Peyer's patch (tissue), 4 donors: ENCODE measurements at regions not wholly inside any gene's neighbourhood (a gene's known extent, or its start where the extent isn't known, plus 50 kb on each side); places are given as distances from the start of the nearest gene placed in this dataset.
"Not testable (repeated sequence)": the region's sequence is repeated elsewhere in the genome, so short reads cannot be mapped to it uniquely, and the experiment has no call there.

Source experiments
- DNase-seq, 3 donors: peaks; one replicate each; pipeline ENCODE4 v3.0.0-alpha.2; 2017 to 2019
- H3K27ac ChIP-seq, 4 donors: fragments of 200-600 bp; sonication (generic); one replicate each; pipeline ENCODE4 v1.5.1; 2016 to 2019
- H3K27me3 ChIP-seq, 2 donors: fragments of 200-600 bp; sonication (generic); one replicate each; pipeline ENCODE4 v1.5.1; 2019
- H3K36me3 ChIP-seq, 3 donors: fragments of 200-600 bp; sonication (generic); one replicate each; pipeline ENCODE4 v1.5.1; 2016 to 2019
- H3K4me1 ChIP-seq, 4 donors: fragments of 200-600 bp; sonication (generic); one replicate each; pipeline ENCODE4 v1.5.1; 2016 to 2019
- H3K4me3 ChIP-seq, 4 donors: fragments of 200-600 bp; sonication (generic); 1 replicate in 3 of 4; 2 replicates in 1 of 4; pipeline ENCODE4 v1.5.1; 2016 to 2019; ENCODE audit warnings: mild to moderate bottlenecking in 1 of 4
- H3K9me3 ChIP-seq, 4 donors: fragments of 200-600 bp; sonication (generic); one replicate each; pipeline ENCODE4 v1.5.1; 2016 to 2019; ENCODE audit warnings: mild to moderate bottlenecking in 1 of 4
- CTCF ChIP-seq, 6 experiments: fragments of 450-650 bp in 4 of 6; fragments of 200-600 bp in 2 of 6; sonication (generic) in 1 of 6; IDR thresholded peaks; one replicate each; pipeline ENCODE4 v1.5.1; 2017 to 2019; ENCODE audit warnings: antibody characterized with exemption in 6 of 6, mild to moderate bottlenecking in 3 of 6, moderate library complexity in 1 of 6
- POLR2A ChIP-seq, 2 donors: fragments of 450-650 bp; IDR thresholded peaks; one replicate each; pipeline ENCODE4 v1.5.1; 2017; ENCODE audit warnings: antibody characterized with exemption in 2 of 2, mild to moderate bottlenecking in 2 of 2, moderate library complexity in 2 of 2

- DNase-seq = no peak
- Histone ChIP-seq H3K36me3 (no peaks in the 10 kb centered on the region), H3K4me3 (no peak overlapping the region), H3K27ac (no peak overlapping the region), H3K4me1 (peaks cover 0 to 6% (median 0%) of the 10 kb centered on the region in 4 donors), H3K9me3 (no peaks in the 10 kb centered on the region), H3K27me3 (no peaks in the 10 kb centered on the region)
- TF ChIP-seq CTCF (IDR thresholded peaks at IDR 0.05) (no peak), POLR2A (IDR thresholded peaks at IDR 0.05) (no peak)
Measured at GRCh38 chr1:178036090-178036489, 57.8 kb upstream of the RASAL2 start.

- Histone ChIP-seq H3K4me1 (peaks cover 0 to 6% (median 0%) of the 10 kb centered on the region in 4 donors), H3K4me3 (peak overlapping the region; percentile 28 to 93 (median 60)), H3K36me3 (no peaks in the 10 kb centered on the region), H3K27me3 (no peaks in the 10 kb centered on the region), H3K27ac (peak overlapping the region; percentile 44 to 91 (median 68)), H3K9me3 (no peaks in the 10 kb centered on the region)
- TF ChIP-seq POLR2A (IDR thresholded peaks at IDR 0.05) (peak; percentile 67 to 69), CTCF (IDR thresholded peaks at IDR 0.05) (peak in 4 of 6 experiments; percentile 24 to 69 (median 56))
- peak; percentile 17 to 92 (median 86) for DNase-seq
Measured at GRCh38 chr1:178037510-178038253, 56.2 kb upstream of the RASAL2 start.

- Histone ChIP-seq H3K36me3 (no peaks in the 10 kb centered on the region), H3K27ac (peak overlapping the region in 3 of 4 donors; percentile 63 to 91 (median 72)), H3K4me1 (peaks cover 0 to 6% (median 0%) of the 10 kb centered on the region in 4 donors), H3K4me3 (peak overlapping the region in 3 of 4 donors; percentile 54 to 93 (median 66)), H3K9me3 (no peaks in the 10 kb centered on the region), H3K27me3 (no peaks in the 10 kb centered on the region)
- TF ChIP-seq CTCF (IDR thresholded peaks at IDR 0.05) (no peak), POLR2A (IDR thresholded peaks at IDR 0.05) (no peak)
- no peak for DNase-seq
Measured at GRCh38 chr1:178038372-178038771, 55.5 kb upstream of the RASAL2 start.

- no peak for DNase-seq
- Histone ChIP-seq H3K4me3 (no peak overlapping the region), H3K27me3 (no peaks in the 10 kb centered on the region), H3K4me1 (peaks cover 0 to 6% (median 0%) of the 10 kb centered on the region in 4 donors), H3K9me3 (no peaks in the 10 kb centered on the region), H3K36me3 (no peaks in the 10 kb centered on the region), H3K27ac (peak overlapping the region in 1 of 4 donors; percentile 65)
- TF ChIP-seq CTCF (IDR thresholded peaks at IDR 0.05) (no peak), POLR2A (IDR thresholded peaks at IDR 0.05) (no peak)
Measured at GRCh38 chr1:178039891-178040290, 54.0 kb upstream of the RASAL2 start.

GRCh38 chr1:178043940-178044339 lies 50.0 kb upstream of the RASAL2 start:
- H3K4me1 ChIP-seq = peaks cover 0 to 11% (median 0%) of the 10 kb centered on the region in 4 donors
- DNase-seq, H3K27ac ChIP-seq, H3K9me3 ChIP-seq, H3K4me3 ChIP-seq, H3K27me3 ChIP-seq, H3K36me3 ChIP-seq: not testable (repeated sequence)
